A549 (cell line): ENCODE measurements at regions not wholly inside any gene's neighbourhood (a gene's known extent, or its start where the extent isn't known, plus 50 kb on each side); places are given as distances from the start of the nearest gene placed in this dataset.

Experiments
- ATAC-seq, 2 experiments: fragments of 200-7000 bp in 1 of 2; fragments of >200 bp in 1 of 2; cut with Nextera tagmentation in 1 of 2; cut with Tn5 transposase in 1 of 2; 3 replicates each; pipeline versions ENCODE4 v1.8.0 to v1.9.1; 2018 to 2020; ENCODE audit warnings: mild to moderate bottlenecking in 1 of 2, moderate library complexity in 1 of 2
- CTCF ChIA-PET: fragments of 300-600 bp; sonication (Branson Sonifier 250); formaldehyde crosslinking; extraction: SDS; loops from one replicate; lab custom pipeline; 2021; ENCODE audit warnings: antibody characterized with exemption, inconsistent platforms; lab: Yijun Ruan, JAX
- POLR2A ChIA-PET: fragments of 350-600 bp; formaldehyde crosslinking; extraction: SDS; loops from one replicate; lab custom pipeline; 2021; ENCODE audit warnings: antibody characterized with exemption, inconsistent platforms; lab: Yijun Ruan, JAX
- DNase-seq, 2 experiments: peaks; one replicate each; pipeline versions ENCODE4 v3.0.0 to v3.0.0-alpha.2; 2011 to 2016; ENCODE audit warnings: low read depth in 1 of 2, low spot score in 1 of 2
- FAIRE-seq: peaks from 2 replicates; lab custom pipeline; 2011; peaks lifted over from hg19 to GRCh38; lab: Jason Lieb, UNC
- H3K27ac ChIP-seq, 2 experiments: fragments of >200 bp; sonication (Bioruptor Twin); formaldehyde crosslinking; 3 replicates each; pipeline ENCODE4 v1.5.1; 2016 to 2017
- H3K4me1 ChIP-seq: fragments of >200 bp; sonication (Bioruptor Twin); formaldehyde crosslinking; 3 replicates; pipeline ENCODE4 v1.6.1; 2016
- H3K4me2 ChIP-seq: fragments of >200 bp; sonication (Bioruptor Twin); formaldehyde crosslinking; 3 replicates; pipeline ENCODE4 v1.6.1; 2016
- H3K4me3 ChIP-seq: fragments of >200 bp; sonication (Bioruptor Twin); formaldehyde crosslinking; 3 replicates; pipeline ENCODE4 v1.5.1; 2016
- H3K9me3 ChIP-seq: fragments of >200 bp; sonication (Bioruptor Twin); formaldehyde crosslinking; 3 replicates; pipeline ENCODE4 v1.6.1; 2016
- CBX8 ChIP-seq: fragments of 200-600 bp; sonication (generic); IDR thresholded peaks from 2 replicates; pipeline ENCODE4 v1.6.1; 2016
- CEBPB ChIP-seq, 2 experiments: fragments of >200 bp in 1 of 2; sonication (Bioruptor Twin) in 1 of 2; formaldehyde crosslinking in 1 of 2; IDR thresholded peaks; 2 replicates each; pipeline ENCODE4 v1.6.1; 2012 to 2016
- CHD2 ChIP-seq: fragments of 150-350 bp; IDR thresholded peaks from 2 replicates; pipeline ENCODE4 v1.6.1; 2014; ENCODE audit warnings: low read length; ENCODE audit not compliant: partially characterized antibody
- CHD4 ChIP-seq: fragments of 200-600 bp; sonication (generic); IDR thresholded peaks from 2 replicates; pipeline ENCODE4 v1.6.1; 2016; ENCODE audit warnings: antibody characterized with exemption, mild to moderate bottlenecking, borderline replicate concordance
- E2F6 ChIP-seq: IDR thresholded peaks from 2 replicates; pipeline ENCODE4 v1.6.1; 2012; ENCODE audit warnings: low read depth, borderline replicate concordance
- ELK1 ChIP-seq: fragments of 150-350 bp; IDR thresholded peaks from 2 replicates; pipeline ENCODE4 v1.6.1; 2014; ENCODE audit warnings: low read depth, mild to moderate bottlenecking, low read length
- FOSB ChIP-seq: fragments of 250-450 bp; sonication (Bioruptor Pico); IDR thresholded peaks from 2 replicates; pipeline ENCODE4 v1.5.0; 2020; ENCODE audit warnings: mild to moderate bottlenecking, moderate library complexity
- FOSL2 ChIP-seq, 2 experiments: fragments of 450-650 bp in 1 of 2; fragments of >200 bp in 1 of 2; sonication (Bioruptor Twin) in 1 of 2; formaldehyde crosslinking; IDR thresholded peaks; 2 replicates each; pipeline versions ENCODE4 v1.5.0 to v1.6.1; 2016 to 2020; ENCODE audit warnings: mild to moderate bottlenecking in 1 of 2, moderate library complexity in 1 of 2
- FOXS1 ChIP-seq: fragments of 250-450 bp; sonication (Bioruptor Pico); IDR thresholded peaks from 2 replicates; pipeline ENCODE4 v1.5.0; 2020; ENCODE audit warnings: mild to moderate bottlenecking, moderate library complexity
- GATA3 ChIP-seq: IDR thresholded peaks from 2 replicates; pipeline ENCODE4 v1.6.1; 2012; ENCODE audit warnings: borderline replicate concordance
- HEYL ChIP-seq: fragments of 250-450 bp; sonication (Bioruptor Pico); IDR thresholded peaks from 2 replicates; pipeline ENCODE4 v1.8.0; 2021; ENCODE audit warnings: mild to moderate bottlenecking, moderate library complexity
- HMGXB4 ChIP-seq: fragments of 250-450 bp; sonication (Bioruptor Pico); IDR thresholded peaks from 2 replicates; pipeline ENCODE4 v1.5.0; 2021; ENCODE audit warnings: mild to moderate bottlenecking, moderate library complexity, borderline replicate concordance
- HOXB13 ChIP-seq: fragments of 250-450 bp; sonication (Bioruptor Pico); IDR thresholded peaks from 2 replicates; pipeline ENCODE4 v1.5.0; 2020; ENCODE audit warnings: low read depth, mild to moderate bottlenecking, moderate library complexity
- JUN ChIP-seq, 2 experiments: fragments of >200 bp; sonication (Bioruptor Twin); formaldehyde crosslinking; IDR thresholded peaks; 2 replicates in 1 of 2; 3 replicates in 1 of 2; pipeline ENCODE4 v1.6.1; 2016 to 2017
- KDM5A ChIP-seq: fragments of 200-600 bp; sonication (generic); IDR thresholded peaks from 2 replicates; pipeline ENCODE4 v1.6.1; 2016; ENCODE audit warnings: antibody characterized with exemption, mild to moderate bottlenecking
- MAFK ChIP-seq: fragments of 450-650 bp; IDR thresholded peaks from 2 replicates; pipeline ENCODE4 v1.6.1; 2014; ENCODE audit not compliant: partially characterized antibody
- POLR2AphosphoS2 ChIP-seq: conservative IDR thresholded peaks from 2 replicates; pipeline ENCODE4 v1.6.1; 2012; ENCODE audit warnings: low read length, improper control_type of control experiment, inconsistent platforms
- RAD21 ChIP-seq, 2 experiments: fragments of >200 bp in 1 of 2; sonication (Bioruptor Twin) in 1 of 2; formaldehyde crosslinking in 1 of 2; IDR thresholded peaks in 1 of 2; conservative IDR thresholded peaks in 1 of 2; 2 replicates in 1 of 2; 3 replicates in 1 of 2; pipeline ENCODE4 v1.6.1; 2012 to 2018; ENCODE audit warnings: inconsistent platforms in 1 of 2
- RARB ChIP-seq: fragments of 250-450 bp; sonication (Bioruptor Pico); IDR thresholded peaks from 2 replicates; pipeline ENCODE4 v1.8.0; 2021; ENCODE audit warnings: mild to moderate bottlenecking, moderate library complexity
- RCOR1 ChIP-seq: fragments of 150-350 bp; IDR thresholded peaks from 2 replicates; pipeline ENCODE4 v1.6.1; 2014; ENCODE audit warnings: antibody characterized with exemption, low read length, low read depth
- REST ChIP-seq: fragments of 200-600 bp; sonication (generic); IDR thresholded peaks from 2 replicates; pipeline ENCODE4 v1.6.1; 2016; ENCODE audit warnings: antibody characterized with exemption, mild to moderate bottlenecking, moderate library complexity
- RFX5 ChIP-seq: fragments of 450-650 bp; IDR thresholded peaks from 2 replicates; pipeline ENCODE4 v1.7.1; 2014; ENCODE audit warnings: antibody characterized with exemption, mild to moderate bottlenecking, moderate library complexity
- SMC3 ChIP-seq: fragments of >200 bp; sonication (Bioruptor Twin); formaldehyde crosslinking; IDR thresholded peaks from 3 replicates; pipeline ENCODE4 v1.6.1; 2018; ENCODE audit warnings: inconsistent platforms
- SREBF2 ChIP-seq: fragments of 450-650 bp; IDR thresholded peaks from 2 replicates; pipeline ENCODE4 v1.6.1; 2014; ENCODE audit warnings: mild to moderate bottlenecking, moderate library complexity
- TFCP2L1 ChIP-seq: fragments of 250-450 bp; sonication (Bioruptor Pico); IDR thresholded peaks from 2 replicates; pipeline ENCODE4 v1.5.0; 2021; ENCODE audit warnings: mild to moderate bottlenecking
- TP53 ChIP-seq: fragments of 250-450 bp; sonication (Bioruptor Pico); IDR thresholded peaks from 2 replicates; pipeline ENCODE4 v1.5.0; 2021; ENCODE audit warnings: mild to moderate bottlenecking, moderate library complexity
- USF2 ChIP-seq: fragments of 450-650 bp; IDR thresholded peaks from 2 replicates; pipeline ENCODE4 v1.6.1; 2014; ENCODE audit warnings: antibody characterized with exemption
- ZSCAN20 ChIP-seq: fragments of 250-450 bp; sonication (Bioruptor Pico); IDR thresholded peaks from 2 replicates; pipeline ENCODE4 v1.8.0; 2022; ENCODE audit warnings: mild to moderate bottlenecking, moderate library complexity
- WGBS: methylation state at CpG from one replicate; pipeline ENCODE4 v1.1.6; 2017; ENCODE audit errors: missing lambda C conversion rate; 5-methylcytosine and 5-hydroxymethylcytosine counted together

- CTCF ChIA-PET, result interaction anchor here (1.8 kb wide), 1 partner anchor 33 kb away, joined by 3 read pairs; no protein-coding TSS in a partner anchor
- Histone ChIP-seq H3K9me3 (0 out of 3 replicates have a peak, but pooled peaks cover 4% of the 10 kb centered on the region), H3K27ac (no peak overlapping the region), H3K4me3 (no peak overlapping the region), H3K4me1 (no peaks in the 10 kb centered on the region), H3K4me2 (no peak overlapping the region)
- DNase-seq (no peak), FAIRE-seq (no peak), ATAC-seq (no peak)
- TF ChIP-seq TP53 (no peak), CHD4 (no peak), POLR2AphosphoS2 (no peak), RARB (no peak), CBX8 (no peak), E2F6 (no peak), SREBF2 (no peak), FOXS1 (CRISPR knock-in tag) (no peak), MAFK (no peak), FOSL2 (IDR thresholded peaks at IDR 0.05) (no peak), FOSL2 (CRISPR knock-in tag; IDR thresholded peaks at IDR 0.05) (no peak), TFCP2L1 (CRISPR knock-in tag) (no peak), RFX5 (no peak), ZSCAN20 (CRISPR knock-in tag) (no peak), FOSB (no peak), GATA3 (no peak)
- WGBS, result 88% methylated on average over 15 of the region's 15 CpGs
- POLR2A ChIA-PET, result no interaction called here
These were observed 396.2 kb upstream of the DUSP10 start for GRCh38 chr1:222138095-222138494.

GRCh38 chr1:222136869-222137268 lies 395.0 kb upstream of the DUSP10 start:
- TF ChIP-seq RAD21 (conservative IDR thresholded peaks at IDR 0.05 in 1 of 2, IDR thresholded peaks at IDR 0.05 in 1 of 2) (no peak), HOXB13 (no peak), ELK1 (no peak), RCOR1 (no peak), TP53 (no peak), JUN (IDR thresholded peaks at IDR 0.05) (no peak), CHD4 (no peak), HMGXB4 (CRISPR knock-in tag) (no peak), FOSL2 (IDR thresholded peaks at IDR 0.05) (no peak), FOSL2 (CRISPR knock-in tag; IDR thresholded peaks at IDR 0.05) (no peak), KDM5A (no peak)
- DNase-seq, result no peak
- H3K4me1 ChIP-seq, result no peaks in the 10 kb centered on the region
- 0% methylated on average over 1 of the region's 1 CpG for WGBS
- POLR2A ChIA-PET, result no interaction called here
- no peak for ATAC-seq
- CTCF ChIA-PET, result interaction anchor here (1.8 kb wide), 2 partner anchors 12 to 34 kb away, joined by 3 to 6 read pairs; no protein-coding TSS in a partner anchor
- 0 out of 3 replicates have a peak, but pooled peaks cover 4% of the 10 kb centered on the region for H3K9me3 ChIP-seq
- FAIRE-seq, result no peak
- no peak overlapping the region for H3K27ac ChIP-seq
- no peak overlapping the region for H3K4me2 ChIP-seq
- no peak overlapping the region for H3K4me3 ChIP-seq

GRCh38 chr1:222129041-222129440 lies 387.2 kb upstream of the DUSP10 start:
- CTCF ChIA-PET, result no interaction called here
- Histone ChIP-seq H3K27ac (no peak overlapping the region), H3K4me1 (no peaks in the 10 kb centered on the region), H3K4me3 (no peak overlapping the region), H3K9me3 (0 out of 3 replicates have a peak, but pooled peaks cover 2% of the 10 kb centered on the region), H3K4me2 (no peak overlapping the region)
- POLR2A ChIA-PET, result no interaction called here
- DNase-seq, result no peak
- ATAC-seq, result no peak
- no peak for FAIRE-seq
- no peak for TF ChIP-seq CEBPB (IDR thresholded peaks at IDR 0.05)
- TF ChIP-seq CHD2, result no peak
- TF ChIP-seq USF2, result no peak
- TF ChIP-seq SREBF2, result no peak
- TF ChIP-seq SMC3, result no peak
- TF ChIP-seq HOXB13, result no peak
- TF ChIP-seq HEYL, result no peak
- TF ChIP-seq REST, result no peak
- TF ChIP-seq FOSB, result no peak
